Keratinocyte (primary cell): ENCODE measurements at regions not wholly inside any gene's neighbourhood (a gene's known extent, or its start where the extent isn't known, plus 50 kb on each side); places are given as distances from the start of the nearest gene placed in this dataset.

Experiments used
- DNase-seq: peaks from one replicate; pipeline ENCODE4 v3.0.0-alpha.2; 2011; ENCODE audit warnings: low read depth, missing footprints, low spot score
- FAIRE-seq: peaks from 2 replicates; lab custom pipeline; 2011; peaks lifted over from hg19 to GRCh38; lab: Jason Lieb, UNC
- H2AFZ ChIP-seq: 2 replicates; pipeline ENCODE4 v1.6.0; 2012; ENCODE audit warnings: low read length, control low read depth, inconsistent platforms; ENCODE audit not compliant: control insufficient read depth
- H3K27ac ChIP-seq: 2 replicates; pipeline ENCODE4 v1.5.1; 2011; ENCODE audit warnings: low read length; ENCODE audit not compliant: control insufficient read depth, insufficient read depth
- H3K27me3 ChIP-seq: 3 replicates; pipeline ENCODE4 v1.6.0; 2011; ENCODE audit warnings: low read length; ENCODE audit not compliant: control insufficient read depth, insufficient read depth; ENCODE audit errors: extremely low read depth
- H3K36me3 ChIP-seq, 2 experiments: 2 replicates in 1 of 2; 3 replicates in 1 of 2; pipeline ENCODE4 v1.5.1; 2011; ENCODE audit warnings: low read length in 2 of 2, mild to moderate bottlenecking in 1 of 2; ENCODE audit not compliant: control insufficient read depth in 2 of 2, insufficient read depth in 2 of 2; ENCODE audit errors: extremely low read depth in 1 of 2
- H3K4me1 ChIP-seq: 3 replicates; pipeline ENCODE4 v1.5.1; 2011; ENCODE audit warnings: low read length; ENCODE audit not compliant: control insufficient read depth, insufficient read depth; ENCODE audit errors: extremely low read depth
- H3K4me2 ChIP-seq: 3 replicates; pipeline ENCODE4 v1.6.0; 2011; ENCODE audit warnings: low read depth, low read length; ENCODE audit not compliant: control insufficient read depth, insufficient read depth; ENCODE audit errors: extremely low read depth
- H3K4me3 ChIP-seq, 3 experiments: fragments of 200-600 bp in 1 of 3; sonication (generic) in 1 of 3; 2 replicates in 2 of 3; 3 replicates in 1 of 3; pipeline ENCODE4 v1.5.1; 2011 to 2016; ENCODE audit warnings: low read length in 3 of 3, mild to moderate bottlenecking in 3 of 3, control low read depth in 2 of 3, inconsistent platforms in 1 of 3, low read depth in 1 of 3, mixed read lengths in 1 of 3, mixed run types in 1 of 3, moderate library complexity in 1 of 3; ENCODE audit not compliant: control insufficient read depth in 2 of 3, insufficient read depth in 2 of 3; ENCODE audit errors: extremely low read depth in 1 of 3
- H3K79me2 ChIP-seq: 2 replicates; pipeline ENCODE4 v1.6.0; 2012; ENCODE audit warnings: low read length; ENCODE audit not compliant: control insufficient read depth, insufficient read depth
- H3K9ac ChIP-seq: 3 replicates; pipeline ENCODE4 v1.6.0; 2011; ENCODE audit warnings: low read length; ENCODE audit not compliant: control insufficient read depth, insufficient read depth; ENCODE audit errors: extremely low read depth
- H3K9me1 ChIP-seq: 3 replicates; pipeline ENCODE4 v1.6.0; 2011; ENCODE audit warnings: low read length; ENCODE audit not compliant: control insufficient read depth, insufficient read depth; ENCODE audit errors: extremely low read depth
- H3K9me3 ChIP-seq: 2 replicates; pipeline ENCODE4 v1.5.1; 2012; ENCODE audit warnings: low read depth, low read length; ENCODE audit not compliant: control insufficient read depth
- H4K20me1 ChIP-seq: 3 replicates; pipeline ENCODE4 v1.6.0; 2011; ENCODE audit warnings: low read length; ENCODE audit not compliant: control insufficient read depth, insufficient read depth; ENCODE audit errors: extremely low read depth
- EZH2 ChIP-seq: IDR thresholded peaks from one replicate; pipeline ENCODE4 v1.6.1; 2012; ENCODE audit warnings: inconsistent platforms, mild to moderate bottlenecking, low read length, moderate library complexity
- dilution Hi-C: fragments of 300-500 bp; cut with MboI; formaldehyde crosslinking; loops from one replicate; pipeline ENCODE4 v1.7.0; 2020; ENCODE audit warnings: low sequenced_read_pairs; ENCODE audit not compliant: extremely low pct_ligation_motif_present
- TF ChIP-seq, protein P1 (sequence below), 3 experiments: IDR thresholded peaks in 1 of 3; conservative IDR thresholded peaks in 1 of 3; optimal IDR thresholded peaks in 1 of 3; 2 replicates in 2 of 3; 3 replicates in 1 of 3; pipeline versions ENCODE3 to v1.5.1; 2011; ENCODE audit warnings: low read length in 3 of 3, mild to moderate bottlenecking in 3 of 3, moderate library complexity in 2 of 3, control low read depth in 1 of 3, inconsistent platforms in 1 of 3; ENCODE audit not compliant: insufficient read depth in 2 of 3; ENCODE audit errors: extremely low read depth in 1 of 3

DNA sequence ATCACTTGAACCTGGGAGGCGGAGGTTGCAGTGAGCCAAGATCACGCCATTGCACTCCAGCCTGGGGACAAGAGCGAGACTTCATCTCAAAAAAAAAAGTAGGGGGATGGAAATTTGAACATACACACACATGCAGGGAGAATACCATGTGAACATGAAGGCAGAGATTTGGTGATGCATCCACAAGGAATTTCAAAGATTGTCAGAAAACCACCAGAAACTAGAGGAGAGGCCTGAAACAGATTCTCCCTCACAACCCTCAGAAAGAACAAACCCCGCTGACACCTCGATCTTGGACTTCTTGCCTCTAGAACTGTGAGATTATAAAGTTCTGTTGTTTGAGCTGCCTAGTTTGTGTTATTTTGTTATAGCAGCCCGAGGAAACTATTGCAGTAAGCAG lies 125.5 kb downstream of the GPX5 start:
- H2AFZ ChIP-seq: no peak overlapping the region
- H4K20me1 ChIP-seq: no peaks in the 10 kb centered on the region
- no peaks in the 10 kb centered on the region for H3K9me1 ChIP-seq
- no peaks in the 10 kb centered on the region for H3K36me3 ChIP-seq
- H3K4me1 ChIP-seq: peaks cover 8% of the 10 kb centered on the region
- H3K9ac ChIP-seq: no peak overlapping the region
- H3K27me3 ChIP-seq: peaks cover under 1% of the 10 kb centered on the region
- no peak for DNase-seq
- no peaks in the 10 kb centered on the region for H3K9me3 ChIP-seq
- FAIRE-seq: no peak
- H3K27ac ChIP-seq: no peak overlapping the region
- no peak for TF ChIP-seq EZH2
- TF ChIP-seq, protein P1, sequence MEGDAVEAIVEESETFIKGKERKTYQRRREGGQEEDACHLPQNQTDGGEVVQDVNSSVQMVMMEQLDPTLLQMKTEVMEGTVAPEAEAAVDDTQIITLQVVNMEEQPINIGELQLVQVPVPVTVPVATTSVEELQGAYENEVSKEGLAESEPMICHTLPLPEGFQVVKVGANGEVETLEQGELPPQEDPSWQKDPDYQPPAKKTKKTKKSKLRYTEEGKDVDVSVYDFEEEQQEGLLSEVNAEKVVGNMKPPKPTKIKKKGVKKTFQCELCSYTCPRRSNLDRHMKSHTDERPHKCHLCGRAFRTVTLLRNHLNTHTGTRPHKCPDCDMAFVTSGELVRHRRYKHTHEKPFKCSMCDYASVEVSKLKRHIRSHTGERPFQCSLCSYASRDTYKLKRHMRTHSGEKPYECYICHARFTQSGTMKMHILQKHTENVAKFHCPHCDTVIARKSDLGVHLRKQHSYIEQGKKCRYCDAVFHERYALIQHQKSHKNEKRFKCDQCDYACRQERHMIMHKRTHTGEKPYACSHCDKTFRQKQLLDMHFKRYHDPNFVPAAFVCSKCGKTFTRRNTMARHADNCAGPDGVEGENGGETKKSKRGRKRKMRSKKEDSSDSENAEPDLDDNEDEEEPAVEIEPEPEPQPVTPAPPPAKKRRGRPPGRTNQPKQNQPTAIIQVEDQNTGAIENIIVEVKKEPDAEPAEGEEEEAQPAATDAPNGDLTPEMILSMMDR (optimal IDR thresholded peaks at IDR 0.05 in 1 of 3, IDR thresholded peaks at IDR 0.05 in 1 of 3, conservative IDR thresholded peaks at IDR 0.05 in 1 of 3; ENCODE audit: extremely low read depth in 1 of 3, insufficient read depth in 2 of 3, low read length in 3 of 3): no peak
- no peak overlapping the region for H3K4me2 ChIP-seq
- H3K4me3 ChIP-seq: no peak overlapping the region
- H3K79me2 ChIP-seq: no peaks in the 10 kb centered on the region
- dilution Hi-C loops: no loop called here

DNA sequence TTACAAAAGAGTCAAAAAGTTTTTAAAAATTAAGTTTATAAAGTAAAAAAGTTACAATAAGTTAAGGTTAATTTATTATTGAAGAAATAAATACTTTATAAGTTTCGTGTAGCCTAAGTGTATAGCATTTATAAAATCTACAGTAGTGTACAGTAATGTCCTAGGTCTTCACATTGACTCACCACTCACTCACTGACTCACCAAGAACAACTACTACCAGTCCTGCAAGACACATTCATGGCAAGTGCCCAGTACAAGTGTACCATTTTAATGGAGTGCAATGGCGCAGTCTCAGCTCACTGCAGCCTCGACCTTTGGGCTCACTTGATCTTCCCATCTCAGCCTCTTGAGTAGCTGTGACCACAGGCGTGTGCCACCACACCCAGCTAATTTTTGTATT lies 128.2 kb downstream of the GPX5 start:
- dilution Hi-C loops: no loop called here
- TF ChIP-seq EZH2: no peak
- TF ChIP-seq, protein P1 (optimal IDR thresholded peaks at IDR 0.05 in 1 of 3, IDR thresholded peaks at IDR 0.05 in 1 of 3, conservative IDR thresholded peaks at IDR 0.05 in 1 of 3; ENCODE audit: extremely low read depth in 1 of 3, insufficient read depth in 2 of 3, low read length in 3 of 3): no peak
- DNase-seq (no peak), FAIRE-seq (no peak)
- Histone ChIP-seq H3K27ac (no peak overlapping the region), H3K4me2 (no peak overlapping the region), H4K20me1 (no peaks in the 10 kb centered on the region), H3K27me3 (peaks cover 16% of the 10 kb centered on the region), H3K4me1 (peaks cover 12% of the 10 kb centered on the region), H3K9me1 (no peaks in the 10 kb centered on the region), H3K79me2 (no peaks in the 10 kb centered on the region), H3K9me3 (no peaks in the 10 kb centered on the region), H3K36me3 (no peaks in the 10 kb centered on the region), H3K4me3 (no peak overlapping the region), H2AFZ (no peak overlapping the region), H3K9ac (no peak overlapping the region)
